GM19452 (cell line): ENCODE measurements at regions not wholly inside any gene's neighbourhood (a gene's known extent, or its start where the extent isn't known, plus 50 kb on each side); places are given as distances from the start of the nearest gene placed in this dataset.
"Not testable (repeated sequence)": the region's sequence is repeated elsewhere in the genome, so short reads cannot be mapped to it uniquely, and the experiment has no call there.

Source experiments
- ATAC-seq: cut with Tn5 transposase; IDR thresholded peaks from one replicate; pipeline ENCODE4 v1.9.1; 2021; ENCODE audit not compliant: unreplicated experiment

DNA sequence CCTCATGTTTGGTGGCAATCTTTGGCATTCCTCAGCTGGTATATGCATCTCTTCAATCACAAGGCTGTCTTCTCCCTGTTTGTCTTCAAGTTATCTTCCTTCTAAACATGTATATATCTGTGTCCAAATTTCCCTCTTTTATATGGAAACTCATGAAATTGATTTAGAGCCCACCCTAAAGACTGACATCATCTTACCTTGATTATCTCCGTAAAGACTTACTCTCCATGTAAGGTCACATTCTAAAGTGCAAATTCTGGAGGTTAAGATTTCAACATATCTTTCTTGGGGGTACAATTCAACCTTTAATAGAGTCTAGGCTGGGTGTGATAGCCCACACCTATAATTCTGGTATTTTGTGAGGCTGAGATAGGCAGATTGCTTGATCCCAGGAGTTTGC, 215.8 kb upstream of the LRRC4C start:
- ATAC-seq: no peak

DNA sequence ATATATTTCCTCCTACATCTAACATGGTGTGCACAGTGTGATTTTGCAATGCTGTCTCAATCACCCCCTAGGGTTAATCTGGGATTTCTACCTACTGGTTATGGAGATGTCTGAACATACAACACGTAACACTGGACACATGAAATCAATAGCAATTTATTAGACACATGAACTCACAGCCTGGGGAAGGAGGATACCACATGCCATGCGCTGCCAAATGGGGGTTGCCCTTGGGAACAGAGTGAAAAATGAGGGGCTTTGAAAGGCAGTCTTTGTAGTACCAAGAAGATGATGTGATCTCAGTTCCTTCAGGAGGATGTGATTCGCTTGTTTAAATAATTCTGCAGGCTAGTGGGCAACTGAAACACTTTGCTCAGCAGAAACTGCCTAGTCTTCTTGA, 253.6 kb upstream of the LRRC4C start:
- ATAC-seq: no peak

DNA sequence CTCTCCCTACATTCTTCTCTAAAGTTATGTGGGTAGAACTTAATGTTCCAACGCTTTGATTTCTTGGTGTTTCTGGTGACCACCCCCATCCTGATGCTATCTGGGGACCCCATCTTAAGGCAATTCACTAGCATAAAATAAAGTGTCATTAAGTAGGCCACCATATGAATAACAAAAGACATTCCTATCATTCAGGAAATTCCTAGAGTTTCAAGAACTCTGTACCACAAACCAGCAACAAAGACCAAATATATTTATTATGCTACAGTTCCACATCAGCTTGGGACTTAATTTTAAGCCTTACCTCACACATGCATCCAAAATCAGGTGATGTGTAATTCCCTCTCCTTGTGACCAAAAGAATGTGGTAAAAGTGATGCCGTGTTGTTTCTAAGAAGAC, 254.6 kb upstream of the LRRC4C start:
- ATAC-seq: no peak

DNA sequence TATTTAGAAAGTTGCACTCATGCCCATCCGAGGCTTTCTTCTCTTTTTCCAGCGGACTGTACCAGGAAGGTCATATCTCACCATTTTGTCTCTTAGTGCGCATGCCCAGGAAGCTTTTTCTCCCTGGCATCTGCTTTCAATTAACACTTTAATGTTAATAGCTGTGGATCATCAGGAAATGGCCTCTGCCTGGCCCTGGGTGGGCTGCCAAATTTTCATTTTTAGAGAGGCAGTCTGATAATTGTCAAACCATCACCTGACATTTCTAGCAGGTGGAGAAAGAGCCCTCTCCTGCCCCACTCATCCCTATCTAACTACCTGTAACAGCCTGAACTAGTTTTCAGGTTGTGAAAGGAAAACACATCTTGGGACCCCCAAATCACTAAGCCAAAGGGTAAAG, 257.4 kb upstream of the LRRC4C start:
- no peak for ATAC-seq

DNA sequence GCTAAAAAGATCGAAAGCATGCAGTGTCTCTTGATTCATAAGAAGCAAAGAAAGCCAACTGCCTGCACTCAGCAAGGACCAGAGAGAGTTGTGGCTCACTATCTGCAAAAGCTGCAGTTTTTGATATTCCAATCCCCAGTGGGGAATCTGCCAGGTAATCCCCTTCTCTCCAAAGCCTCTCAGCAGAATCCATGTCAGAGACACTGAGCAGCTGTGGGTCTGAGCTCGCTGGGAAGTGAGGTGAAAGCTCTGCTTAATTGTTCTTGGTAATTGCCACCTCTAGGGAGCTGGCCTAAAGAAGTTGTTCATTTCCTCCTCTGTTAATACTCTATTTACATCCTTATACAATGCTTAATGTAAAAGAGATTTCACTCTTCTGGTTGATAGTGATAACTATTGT, 261.3 kb upstream of the LRRC4C start:
- ATAC-seq: no peak

DNA sequence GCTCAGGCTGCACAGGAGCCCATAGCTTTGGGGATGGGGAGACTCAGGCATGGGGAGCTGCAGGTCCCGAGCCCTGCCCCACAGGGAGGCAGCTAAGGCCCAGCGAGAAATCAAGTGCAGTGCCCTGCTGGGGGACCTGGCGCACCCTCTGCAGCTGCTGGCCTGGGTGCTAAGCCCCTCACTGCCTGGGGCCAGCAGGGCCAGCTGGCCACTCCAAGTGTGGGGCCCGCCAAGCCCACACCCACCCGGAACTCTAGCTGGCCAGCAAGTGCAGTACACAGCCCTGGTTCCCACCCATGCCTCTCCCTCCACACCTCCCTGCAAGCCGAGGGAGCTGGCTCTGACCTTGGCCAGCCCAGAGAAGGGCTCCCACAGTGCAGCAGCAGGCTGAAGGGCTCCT, 268.7 kb upstream of the LRRC4C start:
- not testable (repeated sequence) for ATAC-seq

DNA sequence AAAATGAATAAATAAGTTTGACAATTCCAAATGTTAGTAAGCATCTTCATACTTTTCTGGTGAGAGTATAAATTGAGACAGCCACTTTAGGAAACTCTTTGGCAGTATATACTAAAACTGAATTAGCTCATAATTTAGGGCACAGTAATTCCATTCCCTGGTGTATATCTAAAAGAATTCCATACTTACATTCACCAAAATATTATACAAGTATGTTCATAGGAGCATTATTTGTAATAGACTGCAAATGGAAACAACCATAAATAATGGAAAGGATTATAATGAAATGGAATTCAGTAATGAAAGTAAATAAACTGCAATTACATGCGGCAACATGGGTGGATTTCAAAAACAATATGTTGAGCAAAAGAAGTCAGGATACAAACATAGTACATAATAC, 315.8 kb upstream of the LRRC4C start:
- ATAC-seq: no peak

DNA sequence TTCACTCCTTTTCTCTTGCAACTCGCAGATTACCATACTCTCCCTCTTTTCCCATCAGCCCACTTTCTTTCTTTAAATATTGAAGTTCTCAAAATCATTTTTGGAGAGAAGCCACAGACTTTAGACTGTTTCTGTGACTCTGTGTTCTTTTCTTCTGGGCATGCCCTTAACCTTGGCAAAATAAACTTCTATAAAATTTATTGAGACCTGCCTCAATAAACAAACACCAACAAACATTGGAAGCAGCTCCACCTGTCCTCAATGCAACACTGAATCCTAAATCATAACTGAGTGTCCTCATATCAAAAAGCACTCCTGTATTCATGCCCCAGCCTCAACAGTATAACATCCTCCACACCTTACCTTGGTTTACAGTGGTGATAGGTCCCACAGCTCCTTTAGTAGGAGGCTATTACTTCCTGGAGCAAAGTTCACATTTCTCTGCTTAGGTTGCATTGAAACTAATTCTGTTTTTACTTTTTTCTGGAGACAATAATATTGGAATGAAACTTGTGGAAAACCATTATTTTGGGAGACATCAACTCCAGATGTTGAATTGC, 320.0 kb upstream of the LRRC4C start:
- no peak for ATAC-seq

DNA sequence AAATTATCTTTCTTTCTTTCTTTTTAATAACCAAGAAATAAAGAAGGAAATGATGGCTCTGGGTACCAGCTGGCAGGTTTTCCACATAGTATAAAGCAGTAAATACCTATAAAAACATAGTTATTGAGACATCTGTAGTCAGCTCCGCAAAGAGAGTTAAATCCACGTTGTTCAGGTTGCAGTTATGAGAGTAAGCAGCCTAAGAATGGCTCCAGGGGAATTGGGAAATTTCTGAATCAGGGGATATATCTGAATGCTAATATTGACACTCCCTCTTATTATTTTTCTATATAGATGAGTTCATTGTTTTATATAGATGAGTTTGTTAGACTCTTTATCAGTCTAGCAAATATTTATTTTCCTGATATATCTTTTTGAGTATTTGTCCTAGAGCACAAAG, 322.0 kb upstream of the LRRC4C start:
- ATAC-seq: no peak

DNA sequence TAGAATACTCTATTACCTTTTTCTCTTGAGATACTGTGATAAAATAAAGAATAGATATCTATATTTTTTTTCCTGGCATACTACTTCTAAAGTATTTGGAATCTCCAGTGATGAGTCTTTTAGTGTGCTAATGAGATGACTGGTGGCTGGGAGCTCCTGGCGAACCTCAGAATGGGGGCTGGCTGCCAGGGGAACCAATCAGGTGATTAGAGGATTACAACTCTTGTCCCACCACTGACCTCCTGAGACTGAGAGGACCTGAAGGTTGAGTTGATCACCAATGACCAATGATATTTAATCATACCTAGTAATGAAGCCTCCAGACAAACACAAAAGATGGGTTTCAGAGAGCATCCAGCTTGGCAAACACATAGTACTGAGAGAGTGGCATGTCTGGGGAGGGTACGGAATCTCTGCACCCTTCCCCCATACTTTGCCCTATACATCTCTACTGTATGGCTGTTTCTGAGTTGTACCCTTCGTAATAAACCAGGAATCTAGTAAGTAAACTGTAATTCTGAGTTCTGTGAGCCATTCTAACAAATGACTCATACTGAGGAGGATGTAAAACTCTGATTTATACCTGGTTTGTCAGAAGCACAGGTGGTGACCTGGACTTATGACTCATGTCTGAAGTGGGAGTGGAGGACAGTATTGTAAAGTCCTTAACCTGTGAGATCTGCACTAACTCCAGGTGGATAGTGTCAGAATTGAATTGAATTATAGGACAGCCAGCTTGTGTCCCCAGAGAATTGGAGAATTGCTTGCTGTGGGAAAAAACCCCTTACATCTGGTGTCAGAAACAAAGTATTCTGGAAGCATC, 325.3 kb upstream of the LRRC4C start:
- ATAC-seq: no peak

DNA sequence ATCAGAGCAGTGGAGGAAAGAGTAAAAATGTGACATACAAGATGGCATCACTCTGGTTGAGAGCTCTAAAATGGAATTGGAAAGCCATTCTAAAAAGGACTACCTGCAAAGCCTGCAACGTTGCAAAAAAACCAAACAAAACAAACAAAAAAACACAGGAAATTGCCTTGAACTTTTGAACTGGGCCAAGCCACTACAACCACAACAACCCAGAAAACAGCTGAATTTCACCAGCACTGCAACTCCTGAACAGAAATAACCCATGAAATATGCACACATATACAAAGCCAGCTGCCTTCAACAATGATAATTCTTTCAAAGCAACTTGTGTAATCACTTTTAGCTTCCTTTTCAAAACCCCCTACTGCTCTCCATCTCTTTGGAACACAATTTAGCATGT, 326.6 kb upstream of the LRRC4C start:
- no peak for ATAC-seq

DNA sequence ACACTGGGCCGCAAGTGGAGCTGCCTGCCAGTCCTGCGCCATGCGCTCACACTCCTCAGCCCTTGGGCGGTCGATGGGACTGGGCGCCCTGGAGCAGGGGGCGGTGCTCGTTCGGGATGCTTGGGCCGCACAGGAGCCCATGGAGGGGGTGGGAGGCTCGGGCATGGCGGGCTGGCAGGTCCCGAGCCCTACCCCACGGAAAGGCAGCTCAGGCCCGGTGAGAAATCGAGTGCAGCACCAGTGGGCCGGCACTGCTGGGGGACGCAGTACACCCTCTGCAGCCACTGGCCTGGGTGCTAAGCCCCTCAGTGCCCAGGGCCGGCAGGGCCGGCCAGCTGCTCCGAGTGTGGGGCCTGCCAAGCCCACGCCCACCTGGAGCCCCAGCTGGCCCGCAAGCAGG, 328.7 kb upstream of the LRRC4C start:
- ATAC-seq: no peak

DNA sequence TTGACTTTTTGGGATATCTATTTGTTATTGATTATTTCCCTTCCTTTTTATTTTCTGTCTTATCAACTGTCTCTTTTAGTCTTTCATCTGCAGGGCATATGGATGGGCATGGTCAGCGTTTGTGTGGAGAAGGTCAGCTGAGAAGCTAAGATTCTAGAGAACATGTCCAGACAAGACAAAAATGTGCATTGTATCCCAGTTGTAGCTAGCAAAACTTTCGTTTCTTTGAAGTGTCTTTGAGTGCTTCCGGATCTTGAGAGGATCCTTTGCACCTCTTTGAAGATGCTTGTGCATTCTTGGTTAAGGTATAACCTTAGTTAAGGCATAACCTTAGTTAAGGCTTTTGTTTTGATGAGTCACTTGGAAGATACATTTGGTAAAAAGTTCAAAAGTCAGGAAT, 329.9 kb upstream of the LRRC4C start:
- ATAC-seq: no peak

DNA sequence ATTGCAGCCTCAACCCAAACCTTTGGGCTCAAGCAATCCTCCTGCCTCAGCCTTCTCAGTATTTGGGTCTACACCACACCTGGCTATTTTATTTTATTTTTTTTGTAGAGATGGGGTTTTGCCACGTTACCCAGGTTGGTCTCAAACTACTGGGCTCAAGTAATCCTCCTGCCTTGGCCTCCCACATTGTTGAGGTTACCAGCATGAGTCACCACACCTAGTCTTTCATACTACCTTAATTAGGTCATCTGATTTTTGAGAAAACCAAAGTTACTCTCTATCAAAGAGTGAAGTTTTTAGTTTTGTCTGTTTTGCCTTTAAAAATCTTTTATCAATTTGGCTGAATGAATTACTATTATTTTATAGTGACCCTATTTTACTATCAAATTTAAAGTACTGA, 335.6 kb upstream of the LRRC4C start:
- no peak for ATAC-seq

DNA sequence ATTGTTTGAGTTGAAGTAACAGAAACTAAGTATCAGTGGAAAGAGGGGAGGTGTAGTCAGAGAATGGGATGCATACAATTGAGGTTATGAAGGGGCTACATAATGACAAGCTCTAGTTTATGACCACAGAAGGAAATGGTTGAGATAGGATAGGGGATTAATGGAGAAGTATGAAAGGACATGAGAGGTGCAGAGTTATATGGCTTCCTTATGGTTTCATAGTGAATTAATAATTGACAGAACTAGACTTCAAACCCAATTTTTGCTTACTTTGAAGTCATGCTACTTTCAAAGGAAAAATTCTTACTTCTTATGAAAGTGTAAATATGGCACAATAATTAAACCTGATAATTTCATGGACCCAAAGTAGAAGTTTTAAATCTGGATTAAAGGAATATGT, 340.3 kb upstream of the LRRC4C start:
- ATAC-seq: no peak

DNA sequence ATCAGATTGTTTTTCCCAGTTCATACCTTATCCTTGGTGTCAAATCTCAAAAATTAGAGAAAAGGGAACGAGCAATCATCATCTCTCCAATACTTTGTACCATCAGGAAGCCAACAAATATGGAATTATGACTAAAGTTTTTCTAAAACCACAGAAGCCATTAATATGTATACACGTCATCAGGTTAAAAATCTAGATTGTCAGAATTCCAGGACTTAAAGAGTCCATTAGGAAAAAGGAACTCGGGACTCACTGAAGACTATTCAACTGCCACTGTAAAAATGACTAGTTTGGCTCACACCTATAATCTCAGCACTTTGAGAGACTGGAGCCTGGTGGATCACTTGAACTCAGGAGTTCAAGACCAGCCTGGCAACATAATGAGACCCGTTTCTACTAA, 344.4 kb upstream of the LRRC4C start:
- ATAC-seq: no peak

DNA sequence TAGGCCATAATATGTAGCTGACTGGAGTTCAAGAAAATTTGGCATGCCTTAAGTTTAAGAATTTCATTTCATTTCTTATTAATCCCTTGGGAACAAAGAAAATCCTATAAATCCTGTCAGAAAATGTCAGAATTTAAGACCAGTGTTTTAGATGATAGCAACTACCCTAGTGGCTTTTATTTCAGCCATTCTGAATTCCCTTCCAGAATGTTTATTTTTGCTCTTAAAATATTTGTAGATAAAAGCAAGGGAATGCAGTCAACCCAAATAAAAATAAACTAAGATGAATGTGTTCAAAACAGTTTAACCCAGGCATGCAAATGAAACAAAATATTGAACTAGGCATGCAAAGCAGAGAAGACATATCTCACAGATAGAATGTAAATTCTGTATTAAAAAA, 356.9 kb upstream of the LRRC4C start:
- no peak for ATAC-seq

DNA sequence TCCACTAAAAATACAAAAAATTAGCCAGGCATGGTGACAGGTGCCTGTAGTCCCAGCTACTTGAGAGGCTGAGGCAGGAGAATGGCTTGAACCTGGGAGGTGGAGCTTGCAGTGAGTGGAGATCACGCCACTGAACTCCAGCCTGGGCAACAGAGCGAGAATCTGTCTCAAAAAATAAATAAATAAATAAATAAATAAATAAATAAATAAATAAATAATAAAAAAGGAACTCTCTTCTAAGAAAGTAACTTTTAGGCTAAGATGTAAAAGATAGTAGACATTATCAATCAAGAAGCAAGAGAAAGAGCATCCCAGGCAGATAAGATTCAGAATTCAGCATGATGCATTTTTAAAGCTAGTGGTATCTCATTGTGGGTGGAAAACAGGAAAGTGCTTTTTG, 364.8 kb upstream of the LRRC4C start:
- ATAC-seq: not testable (repeated sequence)

DNA sequence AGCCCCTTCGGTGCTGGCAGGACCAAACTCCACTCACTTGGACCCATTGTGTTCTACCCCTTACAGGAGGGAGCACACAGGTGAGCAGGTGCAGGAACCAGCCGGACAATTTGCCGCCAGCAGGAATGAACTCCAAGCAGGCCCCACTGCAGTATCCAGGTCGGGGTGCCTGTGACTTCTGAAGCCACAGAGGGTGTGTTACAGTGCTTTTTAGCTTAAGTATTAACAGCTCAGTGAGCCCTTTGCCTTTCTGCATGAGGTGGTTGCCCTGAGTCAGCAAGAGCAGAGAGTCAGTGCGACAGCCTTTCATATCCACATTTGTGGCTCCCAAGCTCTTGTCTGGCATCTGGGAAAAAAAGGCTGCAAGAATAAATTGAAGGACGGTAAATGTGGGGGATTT, 366.6 kb upstream of the LRRC4C start:
- no peak for ATAC-seq

DNA sequence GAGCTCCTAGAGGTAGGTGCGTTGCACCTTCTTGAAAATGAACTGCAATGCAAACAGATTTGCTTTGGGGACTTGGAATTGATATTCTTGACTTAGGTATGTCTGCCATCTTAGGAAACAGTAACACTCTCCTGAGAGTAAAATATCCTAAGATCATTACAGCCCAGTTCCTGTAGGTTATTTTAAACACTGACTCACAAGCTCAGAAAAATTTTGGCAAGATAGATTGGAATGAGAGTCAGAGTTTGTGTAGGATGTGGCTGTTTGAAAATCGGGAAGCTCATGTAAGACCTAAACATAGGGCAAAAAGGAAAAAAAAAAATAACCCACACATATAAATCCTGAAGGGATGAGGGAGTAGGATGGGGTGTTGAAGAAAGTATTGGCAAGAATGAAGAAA, 377.0 kb upstream of the LRRC4C start:
- no peak for ATAC-seq

DNA sequence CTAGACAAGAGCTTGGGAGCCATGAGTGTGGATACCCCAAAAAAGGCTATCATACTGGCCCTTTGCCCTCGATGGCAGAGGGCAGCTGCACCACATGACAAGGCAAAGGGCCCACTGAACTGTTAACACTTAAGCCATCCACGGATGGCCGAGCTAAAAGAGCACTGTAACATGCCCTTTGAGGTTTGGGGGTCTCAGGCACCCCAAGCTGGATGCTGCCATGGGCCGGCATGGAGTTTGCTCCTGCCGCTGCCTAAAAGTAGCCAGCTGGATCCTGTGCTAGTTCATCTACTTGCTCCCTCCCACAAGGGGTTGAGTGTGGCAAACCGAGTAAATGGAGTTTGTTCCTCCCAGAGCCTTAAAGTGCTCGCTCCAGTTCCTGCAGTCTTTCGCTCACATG, 383.2 kb upstream of the LRRC4C start:
- no peak for ATAC-seq

DNA sequence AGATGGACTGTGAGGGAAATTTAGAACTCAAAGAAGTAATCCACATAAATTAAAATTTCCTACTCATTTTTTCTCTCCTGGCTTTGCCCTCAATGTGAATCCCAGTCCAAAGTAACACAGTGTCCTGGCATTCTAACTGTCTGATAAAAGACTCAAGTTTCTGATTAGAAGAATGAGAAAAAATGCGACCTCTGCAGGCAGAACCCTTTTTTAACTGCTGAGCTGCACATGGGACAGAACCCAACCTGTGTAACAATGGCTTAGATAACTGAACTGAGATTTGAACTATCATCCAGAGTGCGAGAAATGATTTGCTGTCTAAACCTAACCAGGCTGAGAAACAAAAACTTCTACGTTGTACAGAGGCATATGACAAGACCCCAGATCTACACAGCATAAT, 385.6 kb upstream of the LRRC4C start:
- ATAC-seq: no peak

DNA sequence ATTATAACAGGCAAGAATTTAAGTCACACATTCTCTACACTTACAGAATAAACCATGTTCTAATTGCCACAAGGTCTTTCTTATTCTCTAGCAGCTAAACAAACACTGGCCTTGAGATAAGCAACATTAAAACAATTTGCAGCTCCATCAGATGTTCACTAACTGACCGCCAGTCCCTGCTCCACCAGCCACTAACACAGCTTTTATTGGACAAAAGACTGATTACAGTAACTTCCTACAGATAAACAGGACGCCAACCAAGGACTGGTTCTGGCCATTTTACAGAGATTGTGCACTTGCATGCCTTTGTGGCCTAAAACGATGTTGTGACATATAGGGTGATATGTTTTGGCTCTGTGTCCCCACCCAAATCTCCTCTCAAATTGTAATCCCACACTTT, 388.9 kb upstream of the LRRC4C start:
- ATAC-seq: no peak
